Keratinocyte (primary cell): ENCODE measurements at regions not wholly inside any gene's neighbourhood (a gene's known extent, or its start where the extent isn't known, plus 50 kb on each side); places are given as distances from the start of the nearest gene placed in this dataset.
"Not testable (repeated sequence)": the region's sequence is repeated elsewhere in the genome, so short reads cannot be mapped to it uniquely, and the experiment has no call there.

Experiments
- DNase-seq: peaks from one replicate; pipeline ENCODE4 v3.0.0-alpha.2; 2011; ENCODE audit warnings: low read depth, missing footprints, low spot score
- FAIRE-seq: peaks from 2 replicates; lab custom pipeline; 2011; peaks lifted over from hg19 to GRCh38; lab: Jason Lieb, UNC
- H2AFZ ChIP-seq: 2 replicates; pipeline ENCODE4 v1.6.0; 2012; ENCODE audit warnings: low read length, control low read depth, inconsistent platforms; ENCODE audit not compliant: control insufficient read depth
- H3K27ac ChIP-seq: 2 replicates; pipeline ENCODE4 v1.5.1; 2011; ENCODE audit warnings: low read length; ENCODE audit not compliant: control insufficient read depth, insufficient read depth
- H3K27me3 ChIP-seq: 3 replicates; pipeline ENCODE4 v1.6.0; 2011; ENCODE audit warnings: low read length; ENCODE audit not compliant: control insufficient read depth, insufficient read depth; ENCODE audit errors: extremely low read depth
- H3K36me3 ChIP-seq, 2 experiments: 2 replicates in 1 of 2; 3 replicates in 1 of 2; pipeline ENCODE4 v1.5.1; 2011; ENCODE audit warnings: low read length in 2 of 2, mild to moderate bottlenecking in 1 of 2; ENCODE audit not compliant: control insufficient read depth in 2 of 2, insufficient read depth in 2 of 2; ENCODE audit errors: extremely low read depth in 1 of 2
- H3K4me1 ChIP-seq: 3 replicates; pipeline ENCODE4 v1.5.1; 2011; ENCODE audit warnings: low read length; ENCODE audit not compliant: control insufficient read depth, insufficient read depth; ENCODE audit errors: extremely low read depth
- H3K4me2 ChIP-seq: 3 replicates; pipeline ENCODE4 v1.6.0; 2011; ENCODE audit warnings: low read depth, low read length; ENCODE audit not compliant: control insufficient read depth, insufficient read depth; ENCODE audit errors: extremely low read depth
- H3K4me3 ChIP-seq, 3 experiments: fragments of 200-600 bp in 1 of 3; sonication (generic) in 1 of 3; 2 replicates in 2 of 3; 3 replicates in 1 of 3; pipeline ENCODE4 v1.5.1; 2011 to 2016; ENCODE audit warnings: low read length in 3 of 3, mild to moderate bottlenecking in 3 of 3, control low read depth in 2 of 3, inconsistent platforms in 1 of 3, low read depth in 1 of 3, mixed read lengths in 1 of 3, mixed run types in 1 of 3, moderate library complexity in 1 of 3; ENCODE audit not compliant: control insufficient read depth in 2 of 3, insufficient read depth in 2 of 3; ENCODE audit errors: extremely low read depth in 1 of 3
- H3K79me2 ChIP-seq: 2 replicates; pipeline ENCODE4 v1.6.0; 2012; ENCODE audit warnings: low read length; ENCODE audit not compliant: control insufficient read depth, insufficient read depth
- H3K9ac ChIP-seq: 3 replicates; pipeline ENCODE4 v1.6.0; 2011; ENCODE audit warnings: low read length; ENCODE audit not compliant: control insufficient read depth, insufficient read depth; ENCODE audit errors: extremely low read depth
- H3K9me1 ChIP-seq: 3 replicates; pipeline ENCODE4 v1.6.0; 2011; ENCODE audit warnings: low read length; ENCODE audit not compliant: control insufficient read depth, insufficient read depth; ENCODE audit errors: extremely low read depth
- H3K9me3 ChIP-seq: 2 replicates; pipeline ENCODE4 v1.5.1; 2012; ENCODE audit warnings: low read depth, low read length; ENCODE audit not compliant: control insufficient read depth
- H4K20me1 ChIP-seq: 3 replicates; pipeline ENCODE4 v1.6.0; 2011; ENCODE audit warnings: low read length; ENCODE audit not compliant: control insufficient read depth, insufficient read depth; ENCODE audit errors: extremely low read depth
- CTCF ChIP-seq, 3 experiments: IDR thresholded peaks in 1 of 3; conservative IDR thresholded peaks in 1 of 3; optimal IDR thresholded peaks in 1 of 3; 2 replicates in 2 of 3; 3 replicates in 1 of 3; pipeline versions ENCODE3 to v1.5.1; 2011; ENCODE audit warnings: low read length in 3 of 3, mild to moderate bottlenecking in 3 of 3, moderate library complexity in 2 of 3, control low read depth in 1 of 3, inconsistent platforms in 1 of 3; ENCODE audit not compliant: insufficient read depth in 2 of 3; ENCODE audit errors: extremely low read depth in 1 of 3
- EZH2 ChIP-seq: IDR thresholded peaks from one replicate; pipeline ENCODE4 v1.6.1; 2012; ENCODE audit warnings: inconsistent platforms, mild to moderate bottlenecking, low read length, moderate library complexity
- dilution Hi-C: fragments of 300-500 bp; cut with MboI; formaldehyde crosslinking; loops from one replicate; pipeline ENCODE4 v1.7.0; 2020; ENCODE audit warnings: low sequenced_read_pairs; ENCODE audit not compliant: extremely low pct_ligation_motif_present

- DNase-seq (no peak), FAIRE-seq (no peak)
- Histone ChIP-seq H3K9me1 (no peaks in the 10 kb centered on the region), H3K27ac (no peak overlapping the region), H3K36me3 (no peaks in the 10 kb centered on the region), H3K4me1 (no peaks in the 10 kb centered on the region), H2AFZ (no peak overlapping the region), H3K9me3 (no peaks in the 10 kb centered on the region), H3K27me3 (no peaks in the 10 kb centered on the region), H3K9ac (no peak overlapping the region), H4K20me1 (no peaks in the 10 kb centered on the region), H3K4me3 (no peak overlapping the region), H3K4me2 (no peak overlapping the region), H3K79me2 (no peaks in the 10 kb centered on the region)
- TF ChIP-seq EZH2, result no peak
- no peak for TF ChIP-seq CTCF (optimal IDR thresholded peaks at IDR 0.05 in 1 of 3, IDR thresholded peaks at IDR 0.05 in 1 of 3, conservative IDR thresholded peaks at IDR 0.05 in 1 of 3; ENCODE audit: extremely low read depth in 1 of 3, insufficient read depth in 2 of 3, low read length in 3 of 3)
- dilution Hi-C loops, result no loop called here
Observed at GRCh38 chr2:66641685-66642084, 206.8 kb downstream of the MEIS1 start.

- dilution Hi-C loops, H3K4me1 ChIP-seq, H4K20me1 ChIP-seq, H3K9me3 ChIP-seq, DNase-seq, H3K9ac ChIP-seq, H3K4me2 ChIP-seq, H3K9me1 ChIP-seq, FAIRE-seq, H2AFZ ChIP-seq, H3K4me3 ChIP-seq, H3K27me3 ChIP-seq, H3K36me3 ChIP-seq, H3K79me2 ChIP-seq, H3K27ac ChIP-seq: not testable (repeated sequence)
Observed at GRCh38 chr2:66648081-66648480, 213.2 kb downstream of the MEIS1 start.

GRCh38 chr2:66649006-66649405 is 214.1 kb downstream of the MEIS1 start:
- no peak overlapping the region for H2AFZ ChIP-seq
- H3K27me3 ChIP-seq, result no peaks in the 10 kb centered on the region
- H3K9me1 ChIP-seq, result no peaks in the 10 kb centered on the region
- no peaks in the 10 kb centered on the region for H3K79me2 ChIP-seq
- no peaks in the 10 kb centered on the region for H3K9me3 ChIP-seq
- no peak overlapping the region for H3K27ac ChIP-seq
- no peaks in the 10 kb centered on the region for H3K36me3 ChIP-seq
- H3K4me1 ChIP-seq, result no peaks in the 10 kb centered on the region
- TF ChIP-seq CTCF (optimal IDR thresholded peaks at IDR 0.05 in 1 of 3, IDR thresholded peaks at IDR 0.05 in 1 of 3, conservative IDR thresholded peaks at IDR 0.05 in 1 of 3; ENCODE audit: extremely low read depth in 1 of 3, insufficient read depth in 2 of 3, low read length in 3 of 3) (no peak), EZH2 (no peak)
- H3K9ac ChIP-seq, result no peak overlapping the region
- no peaks in the 10 kb centered on the region for H4K20me1 ChIP-seq
- DNase-seq (no peak), FAIRE-seq (no peak)
- dilution Hi-C loops, result no loop called here
- H3K4me3 ChIP-seq, result no peak overlapping the region
- H3K4me2 ChIP-seq, result no peak overlapping the region
